ENCODE measurements at regions not wholly inside any gene's neighbourhood (a gene's known extent, or its start where the extent isn't known, plus 50 kb on each side); places are given as distances from the start of the nearest gene placed in this dataset.
"Not testable (repeated sequence)": the region's sequence is repeated elsewhere in the genome, so short reads cannot be mapped to it uniquely, and the experiment has no call there.

DNA sequence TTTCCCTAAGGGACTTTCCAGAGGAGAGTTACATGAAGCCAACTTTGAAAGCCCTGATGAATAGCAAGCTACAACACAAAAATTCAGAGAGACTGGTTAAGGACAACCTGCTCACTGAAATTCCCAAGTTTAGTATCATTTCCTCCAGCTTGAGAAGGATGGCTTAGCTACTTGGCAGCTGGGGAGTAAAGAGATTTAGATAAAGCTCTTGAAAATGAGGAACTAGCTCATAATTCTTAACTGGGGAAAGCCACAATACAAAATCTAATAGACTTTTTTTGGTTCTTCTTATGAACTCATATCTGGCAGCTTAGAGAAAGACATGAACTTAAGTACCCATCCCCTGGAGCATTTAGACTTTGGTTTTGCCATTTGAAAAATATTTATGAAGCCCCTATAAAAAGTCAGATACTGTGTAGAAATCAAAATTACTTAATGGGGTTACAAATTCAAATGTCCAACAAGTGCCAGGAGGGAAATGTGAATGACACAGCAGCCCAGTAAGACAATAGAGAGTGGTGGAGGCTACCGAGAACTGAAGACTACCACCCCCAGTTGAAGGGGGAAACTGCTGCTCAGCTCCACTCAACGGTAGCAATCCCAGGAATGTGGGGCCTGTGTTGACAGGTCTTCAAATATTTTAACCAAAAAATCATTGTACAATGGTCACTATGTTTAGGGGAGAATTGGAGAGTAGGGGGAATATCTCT lies 79.4 kb upstream of the ADRB2 start:
- Histone ChIP-seq H3K4me3 (no peak overlapping the region), H3K27ac (peak overlapping the region; percentile 72), H3K27me3 (no peaks in the 10 kb centered on the region), H3K9me3 (ENCODE audit: low read depth) (no peaks in the 10 kb centered on the region), H3K36me3 (no peaks in the 10 kb centered on the region), H3K4me1 (ENCODE audit: low read depth) (peaks cover 33% of the 10 kb centered on the region)
- TF ChIP-seq, protein P1, sequence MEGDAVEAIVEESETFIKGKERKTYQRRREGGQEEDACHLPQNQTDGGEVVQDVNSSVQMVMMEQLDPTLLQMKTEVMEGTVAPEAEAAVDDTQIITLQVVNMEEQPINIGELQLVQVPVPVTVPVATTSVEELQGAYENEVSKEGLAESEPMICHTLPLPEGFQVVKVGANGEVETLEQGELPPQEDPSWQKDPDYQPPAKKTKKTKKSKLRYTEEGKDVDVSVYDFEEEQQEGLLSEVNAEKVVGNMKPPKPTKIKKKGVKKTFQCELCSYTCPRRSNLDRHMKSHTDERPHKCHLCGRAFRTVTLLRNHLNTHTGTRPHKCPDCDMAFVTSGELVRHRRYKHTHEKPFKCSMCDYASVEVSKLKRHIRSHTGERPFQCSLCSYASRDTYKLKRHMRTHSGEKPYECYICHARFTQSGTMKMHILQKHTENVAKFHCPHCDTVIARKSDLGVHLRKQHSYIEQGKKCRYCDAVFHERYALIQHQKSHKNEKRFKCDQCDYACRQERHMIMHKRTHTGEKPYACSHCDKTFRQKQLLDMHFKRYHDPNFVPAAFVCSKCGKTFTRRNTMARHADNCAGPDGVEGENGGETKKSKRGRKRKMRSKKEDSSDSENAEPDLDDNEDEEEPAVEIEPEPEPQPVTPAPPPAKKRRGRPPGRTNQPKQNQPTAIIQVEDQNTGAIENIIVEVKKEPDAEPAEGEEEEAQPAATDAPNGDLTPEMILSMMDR (IDR thresholded peaks at IDR 0.05; ENCODE audit: low read depth, low read length) = no peak
- no peak for DNase-seq (ENCODE audit: low read depth in 1 of 2, low spot score in 1 of 2)

DNA sequence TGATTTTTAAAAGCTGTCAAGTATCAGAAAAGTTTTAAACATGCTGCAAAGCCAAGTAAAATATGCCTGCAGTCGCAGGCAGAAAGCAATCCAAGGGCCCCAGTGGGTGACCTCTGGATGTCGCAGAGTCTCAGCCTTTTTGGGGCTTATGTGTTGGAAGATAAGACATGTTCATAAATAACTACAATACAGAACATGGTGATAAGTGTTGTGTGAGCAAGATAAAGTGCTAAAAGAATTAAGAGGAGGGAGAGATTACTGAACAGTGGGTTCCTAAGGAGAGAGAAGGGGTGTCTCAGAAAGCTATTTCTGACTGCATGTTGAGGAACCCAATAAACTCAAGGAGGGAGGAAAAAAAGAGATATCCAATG lies 78.9 kb upstream of the ADRB2 start:
- TF ChIP-seq, protein P1 (IDR thresholded peaks at IDR 0.05; ENCODE audit: low read depth, low read length) = no peak
- no peak overlapping the region for H3K4me3 ChIP-seq
- DNase-seq (ENCODE audit: low read depth in 1 of 2, low spot score in 1 of 2) = peak in 1 of 2 donors; percentile 46
- no peaks in the 10 kb centered on the region for H3K27me3 ChIP-seq
- no peaks in the 10 kb centered on the region for H3K9me3 ChIP-seq (ENCODE audit: low read depth)
- H3K36me3 ChIP-seq = no peaks in the 10 kb centered on the region
- peak overlapping the region; percentile 72 for H3K27ac ChIP-seq
- peaks cover 33% of the 10 kb centered on the region for H3K4me1 ChIP-seq (ENCODE audit: low read depth)

DNA sequence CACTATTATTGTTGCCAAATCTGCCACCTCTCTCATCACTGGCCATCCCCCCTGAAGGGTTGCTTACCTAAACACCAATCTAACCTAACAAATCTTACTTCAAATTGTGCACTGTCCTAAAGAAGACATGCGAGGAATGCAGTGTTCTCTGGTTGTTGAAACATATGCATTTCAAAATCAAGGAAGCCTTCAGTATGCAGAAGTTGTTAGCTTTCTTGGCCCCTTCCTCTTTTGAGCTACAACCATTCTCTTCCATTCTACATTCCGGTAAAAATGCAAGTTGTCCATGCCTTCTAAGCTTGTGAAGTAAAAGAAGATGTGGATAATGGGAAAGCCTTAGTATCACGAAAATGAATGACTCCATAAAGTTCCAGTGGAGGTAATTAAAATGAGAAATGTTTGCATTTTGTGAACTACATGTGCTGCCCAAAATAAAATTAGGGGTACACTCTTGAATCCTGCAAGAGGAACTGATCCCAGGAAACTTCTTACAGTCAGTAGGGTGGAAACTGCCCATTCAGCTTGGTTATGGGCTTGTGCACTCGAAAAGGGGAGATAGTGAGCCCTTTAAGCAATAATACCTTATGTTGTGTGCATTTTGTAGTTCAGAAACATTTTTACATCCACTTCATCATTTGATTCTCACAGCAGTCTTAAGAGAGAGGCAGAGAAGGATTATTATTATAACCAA lies 77.6 kb upstream of the ADRB2 start:
- Histone ChIP-seq H3K9me3 (ENCODE audit: low read depth) (no peaks in the 10 kb centered on the region), H3K4me3 (no peak overlapping the region), H3K27me3 (no peaks in the 10 kb centered on the region), H3K4me1 (ENCODE audit: low read depth) (peaks cover 33% of the 10 kb centered on the region), H3K36me3 (no peaks in the 10 kb centered on the region), H3K27ac (no peak overlapping the region)
- DNase-seq (ENCODE audit: low read depth in 1 of 2, low spot score in 1 of 2) = no peak
- TF ChIP-seq, protein P1 (IDR thresholded peaks at IDR 0.05; ENCODE audit: low read depth, low read length) = no peak

DNA sequence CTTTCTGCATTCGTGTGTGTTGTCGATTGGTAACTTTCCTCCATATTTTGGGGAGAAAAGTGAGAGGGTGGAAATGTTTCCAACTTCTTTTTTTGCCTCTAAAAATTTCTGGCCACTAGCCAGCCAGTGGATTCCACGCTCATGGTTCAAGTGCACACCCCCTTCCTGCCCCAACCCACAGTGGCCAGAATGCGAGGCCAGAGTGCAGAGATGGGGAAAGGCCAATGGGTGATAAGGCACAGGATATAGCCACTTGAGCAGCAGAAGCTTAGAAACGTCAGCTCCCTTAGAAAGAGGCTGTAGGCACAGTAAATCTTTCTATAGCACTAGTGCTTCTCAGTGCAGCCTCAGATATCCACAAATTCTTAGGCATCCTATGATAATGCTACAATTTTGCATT lies 75.8 kb upstream of the ADRB2 start:
- no peak for DNase-seq (ENCODE audit: low read depth in 1 of 2, low spot score in 1 of 2)
- no peaks in the 10 kb centered on the region for H3K36me3 ChIP-seq
- H3K9me3 ChIP-seq (ENCODE audit: low read depth) = no peaks in the 10 kb centered on the region
- no peak overlapping the region for H3K4me3 ChIP-seq
- H3K27me3 ChIP-seq = no peaks in the 10 kb centered on the region
- no peak overlapping the region for H3K27ac ChIP-seq
- peaks cover 33% of the 10 kb centered on the region for H3K4me1 ChIP-seq (ENCODE audit: low read depth)
- TF ChIP-seq, protein P1 (IDR thresholded peaks at IDR 0.05; ENCODE audit: low read depth, low read length) = no peak

DNA sequence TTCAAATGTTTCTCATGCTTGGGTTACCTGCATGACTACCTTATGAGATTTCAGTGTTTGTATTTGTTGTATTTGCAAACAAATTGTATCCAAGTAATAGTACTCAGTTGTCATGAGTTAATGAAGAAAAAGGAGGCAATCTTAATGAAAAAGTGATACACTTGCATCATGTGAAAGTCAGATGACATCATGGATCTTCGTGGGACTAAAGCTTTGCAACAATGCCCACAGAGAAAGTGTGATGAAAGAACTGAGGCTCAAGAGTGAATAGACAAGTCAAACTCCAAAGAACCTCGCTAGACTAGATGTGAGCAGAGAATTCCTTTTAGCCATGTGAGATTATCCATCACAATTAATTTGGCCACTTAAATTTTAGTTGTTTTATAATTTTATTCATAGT lies 75.4 kb upstream of the ADRB2 start:
- no peaks in the 10 kb centered on the region for H3K27me3 ChIP-seq
- no peaks in the 10 kb centered on the region for H3K9me3 ChIP-seq (ENCODE audit: low read depth)
- H3K27ac ChIP-seq = no peak overlapping the region
- peaks cover 33% of the 10 kb centered on the region for H3K4me1 ChIP-seq (ENCODE audit: low read depth)
- no peak for DNase-seq (ENCODE audit: low read depth in 1 of 2, low spot score in 1 of 2)
- H3K36me3 ChIP-seq = no peaks in the 10 kb centered on the region
- H3K4me3 ChIP-seq = no peak overlapping the region
- TF ChIP-seq, protein P1 (IDR thresholded peaks at IDR 0.05; ENCODE audit: low read depth, low read length) = no peak

DNA sequence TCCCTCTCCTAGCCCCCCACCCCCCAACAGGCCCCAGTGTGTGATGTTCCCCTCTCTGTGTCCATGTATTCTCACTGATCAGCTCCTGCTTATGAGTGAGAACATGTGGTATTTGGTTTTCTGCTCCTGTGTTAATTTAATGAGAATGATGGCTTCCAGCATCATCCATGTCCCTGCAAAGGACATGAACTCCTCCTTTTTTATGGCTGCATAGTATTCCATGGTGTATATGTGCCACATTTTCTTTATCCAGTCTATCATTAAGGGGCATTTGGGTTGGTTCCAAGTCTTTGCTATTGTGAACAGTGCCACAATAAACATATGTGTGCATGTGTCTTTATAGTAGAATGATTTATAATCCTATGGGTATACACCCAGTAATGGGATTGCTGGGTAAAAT lies 74.0 kb upstream of the ADRB2 start:
- H3K9me3 ChIP-seq (ENCODE audit: low read depth); H3K27ac ChIP-seq; H3K4me3 ChIP-seq; H3K36me3 ChIP-seq; H3K27me3 ChIP-seq; DNase-seq (ENCODE audit: low read depth in 1 of 2, low spot score in 1 of 2): not testable (repeated sequence)
- peaks cover 22% of the 10 kb centered on the region for H3K4me1 ChIP-seq (ENCODE audit: low read depth)

Data from cardiac muscle cell (in vitro differentiated cells and primary cell).